ENCODE measurements at regions not wholly inside any gene's neighbourhood (a gene's known extent, or its start where the extent isn't known, plus 50 kb on each side); places are given as distances from the start of the nearest gene placed in this dataset.

DNA sequence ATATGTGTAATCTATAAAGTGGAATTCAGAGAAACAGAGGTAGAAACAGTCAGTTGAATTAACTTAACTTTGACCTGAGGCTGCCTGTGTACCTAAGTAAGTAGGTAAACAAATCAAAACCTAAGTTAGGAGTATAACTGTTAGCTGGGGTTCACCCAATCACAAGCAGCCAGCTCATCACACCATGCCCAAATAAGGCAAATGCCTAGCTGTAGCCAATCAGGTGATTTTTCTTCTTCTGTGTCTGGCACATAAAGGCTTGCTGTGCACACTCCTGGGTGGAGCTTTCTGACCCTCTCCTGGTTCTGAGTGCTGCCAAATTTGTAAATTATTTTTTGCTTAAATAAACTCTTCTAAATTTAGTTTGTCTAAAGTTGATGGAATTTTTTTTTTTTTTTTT, 54.7 kb upstream of the TRIM39 start:
- DNase-seq (no peak), ATAC-seq (peak in 3 of 4 donors; percentile 34 to 57 (median 37))
- intact Hi-C loops (cut with DNase I) = no loop called here
- no peak overlapping the region for H3K27ac ChIP-seq
- H3K27me3 ChIP-seq = no peaks in the 10 kb centered on the region
- no peaks in the 10 kb centered on the region for H3K36me3 ChIP-seq
- no peaks in the 10 kb centered on the region for H3K4me1 ChIP-seq
- H3K9me3 ChIP-seq = no peaks in the 10 kb centered on the region
- no peak overlapping the region for H3K4me3 ChIP-seq
- TF ChIP-seq POLR2A (IDR thresholded peaks at IDR 0.05) = no peak
- TF ChIP-seq, protein P1, sequence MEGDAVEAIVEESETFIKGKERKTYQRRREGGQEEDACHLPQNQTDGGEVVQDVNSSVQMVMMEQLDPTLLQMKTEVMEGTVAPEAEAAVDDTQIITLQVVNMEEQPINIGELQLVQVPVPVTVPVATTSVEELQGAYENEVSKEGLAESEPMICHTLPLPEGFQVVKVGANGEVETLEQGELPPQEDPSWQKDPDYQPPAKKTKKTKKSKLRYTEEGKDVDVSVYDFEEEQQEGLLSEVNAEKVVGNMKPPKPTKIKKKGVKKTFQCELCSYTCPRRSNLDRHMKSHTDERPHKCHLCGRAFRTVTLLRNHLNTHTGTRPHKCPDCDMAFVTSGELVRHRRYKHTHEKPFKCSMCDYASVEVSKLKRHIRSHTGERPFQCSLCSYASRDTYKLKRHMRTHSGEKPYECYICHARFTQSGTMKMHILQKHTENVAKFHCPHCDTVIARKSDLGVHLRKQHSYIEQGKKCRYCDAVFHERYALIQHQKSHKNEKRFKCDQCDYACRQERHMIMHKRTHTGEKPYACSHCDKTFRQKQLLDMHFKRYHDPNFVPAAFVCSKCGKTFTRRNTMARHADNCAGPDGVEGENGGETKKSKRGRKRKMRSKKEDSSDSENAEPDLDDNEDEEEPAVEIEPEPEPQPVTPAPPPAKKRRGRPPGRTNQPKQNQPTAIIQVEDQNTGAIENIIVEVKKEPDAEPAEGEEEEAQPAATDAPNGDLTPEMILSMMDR (IDR thresholded peaks at IDR 0.05) = no peak

DNA sequence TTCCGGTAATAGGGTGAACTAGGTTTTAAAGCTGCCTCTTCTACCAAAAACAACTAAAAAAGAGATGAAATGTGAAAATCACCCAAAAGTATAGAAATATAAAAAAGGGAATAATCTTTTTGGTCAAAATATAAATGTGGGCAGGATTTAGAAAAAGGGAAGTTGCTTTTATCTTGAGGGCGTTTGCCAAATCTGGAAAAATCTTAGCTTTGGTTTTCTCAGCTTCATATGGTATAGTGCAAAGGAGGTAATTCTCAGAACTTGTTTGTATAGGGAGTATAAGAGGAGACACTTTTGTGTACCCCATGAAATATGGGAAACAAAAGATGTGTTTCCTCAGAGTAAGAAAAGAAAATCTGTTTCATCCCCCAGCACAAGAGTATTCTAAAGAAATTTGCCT, 54.2 kb upstream of the TRIM26 start:
- no peaks in the 10 kb centered on the region for H3K4me1 ChIP-seq
- intact Hi-C loops (cut with DNase I) = no loop called here
- no peaks in the 10 kb centered on the region for H3K36me3 ChIP-seq
- DNase-seq = no peak
- H3K9me3 ChIP-seq = no peaks in the 10 kb centered on the region
- TF ChIP-seq POLR2A (IDR thresholded peaks at IDR 0.05) = no peak
- TF ChIP-seq, protein P1 (IDR thresholded peaks at IDR 0.05) = no peak
- 80% methylated on average over 2 of the region's 2 CpGs for WGBS (ENCODE audit: insufficient coverage, low coverage, low lambda C conversion rate, missing lambda C conversion rate)
- H3K27ac ChIP-seq = no peak overlapping the region
- H3K27me3 ChIP-seq = no peaks in the 10 kb centered on the region
- no peak overlapping the region for H3K4me3 ChIP-seq
- no peak for ATAC-seq

DNA sequence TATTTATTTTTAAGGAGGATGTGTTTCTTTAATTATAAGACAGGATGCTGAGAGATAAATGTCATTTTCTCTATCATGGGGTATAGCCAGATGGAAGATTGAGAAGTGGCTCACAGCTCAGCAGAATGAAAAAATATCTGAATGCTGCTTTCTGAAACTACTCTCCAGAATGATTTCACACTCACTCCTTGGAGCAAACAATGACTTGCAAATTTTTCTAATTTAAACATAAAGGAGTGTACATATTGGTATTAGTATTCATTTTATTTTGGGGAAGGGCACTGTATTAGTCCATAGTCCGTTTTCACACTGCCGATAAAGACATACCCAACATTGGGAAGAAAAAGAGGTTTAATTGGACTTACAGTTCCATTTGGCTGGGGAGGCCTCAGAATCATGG, 52.4 kb upstream of the TRIM26 start:
- TF ChIP-seq, protein P1 (IDR thresholded peaks at IDR 0.05) = no peak
- no peak for TF ChIP-seq POLR2A (IDR thresholded peaks at IDR 0.05)
- intact Hi-C loops (cut with DNase I) = no loop called here
- 96% methylated on average over 2 of the region's 2 CpGs for WGBS (ENCODE audit: insufficient coverage, low coverage, low lambda C conversion rate, missing lambda C conversion rate)
- DNase-seq (no peak), ATAC-seq (no peak)
- H3K36me3 ChIP-seq = no peaks in the 10 kb centered on the region
- H3K27me3 ChIP-seq = no peaks in the 10 kb centered on the region
- no peaks in the 10 kb centered on the region for H3K9me3 ChIP-seq
- H3K27ac ChIP-seq = no peak overlapping the region
- H3K4me3 ChIP-seq = no peak overlapping the region
- H3K4me1 ChIP-seq = no peaks in the 10 kb centered on the region

DNA sequence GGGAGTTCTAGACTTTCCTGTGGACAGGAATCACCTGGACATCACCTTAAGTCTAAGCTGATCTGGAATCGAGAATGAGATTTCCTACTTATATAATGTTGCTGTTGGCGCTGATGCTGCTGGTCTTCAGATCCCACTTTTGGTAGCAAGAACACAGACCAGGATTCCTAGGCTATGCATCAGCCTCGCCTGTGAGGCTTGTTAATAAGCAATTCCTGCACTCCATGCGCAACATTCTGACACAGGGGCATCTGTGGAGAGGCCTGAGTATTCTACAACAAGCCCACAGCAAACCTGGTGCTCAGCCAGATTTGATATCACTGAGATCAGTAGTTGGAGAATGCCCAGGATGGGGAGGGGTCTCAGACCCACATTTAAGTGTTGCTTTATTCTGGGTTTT, 52.0 kb upstream of the TRIM26 start:
- H3K9me3 ChIP-seq = no peaks in the 10 kb centered on the region
- H3K4me1 ChIP-seq = peaks cover 0 to 2% (median 0%) of the 10 kb centered on the region in 4 donors
- H3K4me3 ChIP-seq = no peak overlapping the region
- intact Hi-C loops (cut with DNase I) = no loop called here
- 92% methylated on average over 2 of the region's 4 CpGs for WGBS (ENCODE audit: insufficient coverage, low coverage, low lambda C conversion rate, missing lambda C conversion rate)
- no peaks in the 10 kb centered on the region for H3K36me3 ChIP-seq
- ATAC-seq = no peak
- no peak for TF ChIP-seq POLR2A (IDR thresholded peaks at IDR 0.05)
- TF ChIP-seq, protein P1 (IDR thresholded peaks at IDR 0.05) = no peak
- no peaks in the 10 kb centered on the region for H3K27me3 ChIP-seq
- no peak overlapping the region for H3K27ac ChIP-seq
- no peak for DNase-seq

DNA sequence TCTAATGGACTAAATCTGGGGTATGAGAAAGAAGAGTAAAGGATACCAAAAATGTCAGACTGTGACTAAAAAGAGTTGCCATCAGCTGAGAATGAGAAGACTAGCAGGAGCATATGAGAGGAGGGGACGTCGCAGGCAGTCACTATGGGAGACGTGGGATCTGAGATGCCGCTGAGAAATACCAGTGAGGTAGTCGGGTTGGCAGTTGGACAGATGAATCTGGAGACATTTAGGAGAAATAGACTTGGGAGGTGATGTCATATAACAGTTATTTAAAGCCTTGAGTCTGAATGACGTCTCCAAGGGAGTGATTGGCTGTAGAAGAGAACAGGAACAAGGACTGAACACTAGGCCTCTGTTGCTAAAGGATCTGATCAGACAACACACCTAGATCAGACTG, 51.5 kb upstream of the TRIM26 start:
- TF ChIP-seq, protein P1 (IDR thresholded peaks at IDR 0.05) = no peak
- no peak for TF ChIP-seq POLR2A (IDR thresholded peaks at IDR 0.05)

More for the DNA sequence above, 51.5 kb upstream of the TRIM26 start:
- ATAC-seq (no peak), DNase-seq (no peak)
- peaks cover 0 to 5% (median 0%) of the 10 kb centered on the region in 4 donors for H3K4me1 ChIP-seq
- 95% methylated on average over 5 of the region's 6 CpGs for WGBS (ENCODE audit: insufficient coverage, low coverage, low lambda C conversion rate, missing lambda C conversion rate)
- intact Hi-C loops (cut with DNase I) = no loop called here
- no peak overlapping the region for H3K27ac ChIP-seq
- H3K9me3 ChIP-seq = no peaks in the 10 kb centered on the region
- H3K4me3 ChIP-seq = no peak overlapping the region
- H3K36me3 ChIP-seq = no peaks in the 10 kb centered on the region
- no peaks in the 10 kb centered on the region for H3K27me3 ChIP-seq
